ENCODE measurements at regions not wholly inside any gene's neighbourhood (a gene's known extent, or its start where the extent isn't known, plus 50 kb on each side); places are given as distances from the start of the nearest gene placed in this dataset.

GRCh38 chr15:47410247-47410646, 307.1 kb upstream of the SEMA6D start:
- no peaks in the 10 kb centered on the region for H3K9me3 ChIP-seq
- H3K27ac ChIP-seq = no peak overlapping the region
- H3K4me1 ChIP-seq = peaks cover 0 to 32% (median 10%) of the 10 kb centered on the region in 9 donors
- no peaks in the 10 kb centered on the region for H3K27me3 ChIP-seq
- WGBS, 2 donors = 73 to 77% methylated on average over 3 of the region's 3 CpGs
- ATAC-seq (no peak), DNase-seq (no peak)
- TF ChIP-seq CTCF (IDR thresholded peaks at IDR 0.05) = no peak
- no peaks in the 10 kb centered on the region for H3K36me3 ChIP-seq
- intact Hi-C loops (cut with DNase I) = no loop called here
- H3K4me3 ChIP-seq = no peak overlapping the region

- no peak for DNase-seq
- Histone ChIP-seq H3K4me1 (peaks cover 0 to 35% (median 9%) of the 10 kb centered on the region in 9 donors), H3K4me3 (no peak overlapping the region), H3K9me3 (no peaks in the 10 kb centered on the region), H3K36me3 (no peaks in the 10 kb centered on the region), H3K27ac (no peak overlapping the region), H3K27me3 (no peaks in the 10 kb centered on the region)
- no peak for TF ChIP-seq CTCF (IDR thresholded peaks at IDR 0.05)
- ATAC-seq = peak in 1 of 8 donors; percentile 41
- WGBS, 2 donors = 65 to 73% methylated on average over 4 of the region's 4 CpGs
- intact Hi-C loops (cut with DNase I) = no loop called here
Measured at GRCh38 chr15:47411733-47412132, 305.6 kb upstream of the SEMA6D start.

GRCh38 chr15:47412136-47412535, 305.2 kb upstream of the SEMA6D start:
- TF ChIP-seq CTCF (IDR thresholded peaks at IDR 0.05) = no peak
- DNase-seq = no peak
- Histone ChIP-seq H3K27ac (no peak overlapping the region), H3K4me1 (peaks cover 0 to 35% (median 9%) of the 10 kb centered on the region in 9 donors), H3K4me3 (no peak overlapping the region), H3K36me3 (no peaks in the 10 kb centered on the region), H3K9me3 (no peaks in the 10 kb centered on the region), H3K27me3 (no peaks in the 10 kb centered on the region)
- 34 to 45% methylated on average over 3 of the region's 3 CpGs for WGBS, 2 donors
- intact Hi-C loops (cut with DNase I) = no loop called here
- no peak for ATAC-seq

GRCh38 chr15:47412802-47413201, 304.5 kb upstream of the SEMA6D start:
- Histone ChIP-seq H3K9me3 (no peaks in the 10 kb centered on the region), H3K27me3 (no peaks in the 10 kb centered on the region), H3K4me1 (peaks cover 0 to 35% (median 9%) of the 10 kb centered on the region in 9 donors), H3K27ac (no peak overlapping the region), H3K4me3 (no peak overlapping the region), H3K36me3 (no peaks in the 10 kb centered on the region)
- no peak for TF ChIP-seq CTCF (IDR thresholded peaks at IDR 0.05)
- no peak for ATAC-seq
- intact Hi-C loops (cut with DNase I) = no loop called here
- no peak for DNase-seq
- WGBS, 2 donors = 92 to 94% methylated on average over 4 of the region's 4 CpGs

All from heart right ventricle (tissue), 16 donors.